ENCODE measurements at regions not wholly inside any gene's neighbourhood (a gene's known extent, or its start where the extent isn't known, plus 50 kb on each side); places are given as distances from the start of the nearest gene placed in this dataset.

DNA sequence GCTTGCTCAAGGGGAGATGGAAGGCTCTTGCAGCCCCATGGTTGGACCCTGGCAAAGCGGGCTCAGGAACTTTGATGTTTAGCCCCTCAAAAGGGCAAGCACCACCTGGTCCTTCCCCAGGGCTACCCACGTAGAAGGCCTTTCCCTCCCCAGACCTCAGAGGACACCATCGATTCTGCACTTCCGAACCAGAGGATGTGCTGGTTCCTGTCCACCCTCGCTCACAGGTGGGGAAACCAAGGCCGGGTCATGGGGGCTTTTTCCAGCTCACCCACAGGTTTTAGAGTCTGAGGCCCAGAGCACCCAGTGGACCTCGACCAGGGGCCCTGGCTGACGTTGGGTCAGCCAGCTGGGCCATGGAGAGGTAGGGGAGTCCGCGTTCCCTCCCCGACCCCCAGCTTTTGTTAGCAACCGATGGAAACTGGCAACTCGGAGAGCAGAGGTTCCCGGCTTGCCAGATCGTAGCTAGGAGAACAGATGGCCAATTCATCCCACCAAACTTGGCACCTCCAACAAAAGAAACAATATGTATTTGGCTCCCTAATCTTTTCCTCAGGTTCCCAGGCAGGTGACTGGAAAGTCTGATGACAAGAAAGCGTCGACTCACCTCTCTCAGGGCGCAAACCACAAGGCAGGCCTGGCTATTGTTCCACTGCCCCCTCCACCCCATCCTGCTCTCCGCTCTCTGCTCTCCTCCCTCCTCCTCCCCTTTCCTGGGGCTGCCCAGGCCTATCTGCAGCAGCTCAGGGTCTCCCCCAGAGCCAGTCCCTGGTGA is 167.6 kb upstream of the SMIM23 start:
- in situ Hi-C loops (cut with MboI; ENCODE audit: low sequenced_read_pairs): loop anchor here (25.0 kb wide), 1 partner anchor 419 kb away; no protein-coding TSS in a partner anchor
- 20% methylated on average over 1 of the region's 19 CpGs; no CpG with 5 or more reads in 1 of the 2 experiments for WGBS, 2 experiments (ENCODE audit: extremely low coverage in 2 of 2, insufficient read length in 1 of 2)

More for the DNA sequence above, 167.6 kb upstream of the SMIM23 start:
- TF ChIP-seq RCOR1 (IDR thresholded peaks at IDR 0.05; ENCODE audit: insufficient replicate concordance, low read length) (no peak), FOS (IDR thresholded peaks at IDR 0.05; ENCODE audit: low read depth, low read length) (no peak), RAD21 (IDR thresholded peaks at IDR 0.05; ENCODE audit: low read length) (no peak), RFX5 (IDR thresholded peaks at IDR 0.05; ENCODE audit: low read depth, low read length) (no peak), SMC3 (IDR thresholded peaks at IDR 0.05; ENCODE audit: low read depth, low read length) (no peak), BHLHE40 (IDR thresholded peaks at IDR 0.05; ENCODE audit: low read depth, low read length) (no peak), MAFK (IDR thresholded peaks at IDR 0.05; ENCODE audit: low read depth, low read length) (no peak)
- TF ChIP-seq, protein P1, sequence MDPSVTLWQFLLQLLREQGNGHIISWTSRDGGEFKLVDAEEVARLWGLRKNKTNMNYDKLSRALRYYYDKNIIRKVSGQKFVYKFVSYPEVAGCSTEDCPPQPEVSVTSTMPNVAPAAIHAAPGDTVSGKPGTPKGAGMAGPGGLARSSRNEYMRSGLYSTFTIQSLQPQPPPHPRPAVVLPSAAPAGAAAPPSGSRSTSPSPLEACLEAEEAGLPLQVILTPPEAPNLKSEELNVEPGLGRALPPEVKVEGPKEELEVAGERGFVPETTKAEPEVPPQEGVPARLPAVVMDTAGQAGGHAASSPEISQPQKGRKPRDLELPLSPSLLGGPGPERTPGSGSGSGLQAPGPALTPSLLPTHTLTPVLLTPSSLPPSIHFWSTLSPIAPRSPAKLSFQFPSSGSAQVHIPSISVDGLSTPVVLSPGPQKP (IDR thresholded peaks at IDR 0.05; ENCODE audit: borderline replicate concordance, low read depth, low read length): no peak
- TF ChIP-seq, protein P2, sequence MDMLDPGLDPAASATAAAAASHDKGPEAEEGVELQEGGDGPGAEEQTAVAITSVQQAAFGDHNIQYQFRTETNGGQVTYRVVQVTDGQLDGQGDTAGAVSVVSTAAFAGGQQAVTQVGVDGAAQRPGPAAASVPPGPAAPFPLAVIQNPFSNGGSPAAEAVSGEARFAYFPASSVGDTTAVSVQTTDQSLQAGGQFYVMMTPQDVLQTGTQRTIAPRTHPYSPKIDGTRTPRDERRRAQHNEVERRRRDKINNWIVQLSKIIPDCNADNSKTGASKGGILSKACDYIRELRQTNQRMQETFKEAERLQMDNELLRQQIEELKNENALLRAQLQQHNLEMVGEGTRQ (IDR thresholded peaks at IDR 0.05; ENCODE audit: low read depth, low read length): no peak
- Histone ChIP-seq H3K9ac (ENCODE audit: low read depth, low read length) (no peak overlapping the region), H4K91ac (ENCODE audit: insufficient read depth, low read depth, low read length) (no peak overlapping the region), H3K27me3 (ENCODE audit: control insufficient read depth, insufficient read depth, low read length) (peaks cover 42% of the 10 kb centered on the region), H3K56ac (ENCODE audit: extremely low read depth, insufficient read depth, low read length) (no peak overlapping the region), H2BK15ac (ENCODE audit: low read depth, low read length) (no peak overlapping the region), H2AK5ac (ENCODE audit: low read depth, low read length) (no peak overlapping the region), H3K9me3 (ENCODE audit: control insufficient read depth, insufficient read depth, low read length) (peaks cover 5% of the 10 kb centered on the region; the same call in 1 of the 2 replicates), H3K23ac (ENCODE audit: low read depth, low read length) (no peak overlapping the region), H3K36me3 (ENCODE audit: control insufficient read depth, insufficient read depth, low read length) (no peaks in the 10 kb centered on the region), H4K8ac (ENCODE audit: low read depth in 2 of 2, low read length in 2 of 2) (no peak overlapping the region), H4K5ac (ENCODE audit: low read depth, low read length) (no peak overlapping the region), H3K9me1 (ENCODE audit: insufficient read depth, low read length) (no peaks in the 10 kb centered on the region), H2BK5ac (ENCODE audit: low read depth, low read length, poor library complexity, severe bottlenecking) (no peak overlapping the region), H3K18ac (ENCODE audit: low read depth, low read length) (no peak overlapping the region), H3K4ac (ENCODE audit: low read depth, low read length) (no peak overlapping the region), H2AFZ (replicated peaks; ENCODE audit: low read length, poor library complexity) (no peak overlapping the region), H2BK20ac (ENCODE audit: low read depth, low read length) (no peak overlapping the region), H2BK120ac (ENCODE audit: low read depth, low read length) (no peak overlapping the region), H2AK9ac (replicated peaks; ENCODE audit: low read depth, low read length, poor library complexity) (no peak overlapping the region), H3K27ac (ENCODE audit: insufficient read depth, low read length) (no peak overlapping the region), H3K79me1 (ENCODE audit: low read depth in 1 of 2, low read length in 2 of 2) (no peaks in the 10 kb centered on the region), H3K4me3 (ENCODE audit: insufficient read depth, low read depth, low read length) (no peak overlapping the region), H3K4me2 (ENCODE audit: low read depth, low read length) (no peak overlapping the region), H3K14ac (replicated peaks; ENCODE audit: low read depth, low read length) (no peak overlapping the region), H3K4me1 (ENCODE audit: control insufficient read depth, insufficient read depth, low read length) (no peaks in the 10 kb centered on the region), H4K20me1 (ENCODE audit: insufficient read depth, low read length) (no peaks in the 10 kb centered on the region)
- CTCF ChIA-PET: no interaction called here
- ATAC-seq (ENCODE audit: low read depth): no peak
- no peak for DNase-seq
- BruUV-seq (replicated peaks): no TSS peak
- dilution Hi-C loops (cut with HindIII; ENCODE audit: low sequenced_read_pairs, unreplicated experiment): no loop called here
- POLR2A ChIA-PET (ENCODE audit: unreplicated experiment): no interaction called here
- intact Hi-C loops (cut with micrococcal nuclease): no loop called here
